22Rv1 (cell line): ENCODE measurements at regions not wholly inside any gene's neighbourhood (a gene's known extent, or its start where the extent isn't known, plus 50 kb on each side); places are given as distances from the start of the nearest gene placed in this dataset.
"Not testable (repeated sequence)": the region's sequence is repeated elsewhere in the genome, so short reads cannot be mapped to it uniquely, and the experiment has no call there.

Experiments
- H3K27ac ChIP-seq: fragments of 450-650 bp; 2 replicates; pipeline ENCODE4 v1.5.1; 2017
- ZFX ChIP-seq: fragments of 450-650 bp; IDR thresholded peaks from 2 replicates; pipeline ENCODE4 v1.6.1; 2017; ENCODE audit warnings: antibody characterized with exemption, borderline replicate concordance
- TF ChIP-seq, protein P1 (sequence below): fragments of 450-650 bp; IDR thresholded peaks from 2 replicates; pipeline ENCODE4 v1.5.1; 2017; ENCODE audit warnings: mild to moderate bottlenecking

DNA sequence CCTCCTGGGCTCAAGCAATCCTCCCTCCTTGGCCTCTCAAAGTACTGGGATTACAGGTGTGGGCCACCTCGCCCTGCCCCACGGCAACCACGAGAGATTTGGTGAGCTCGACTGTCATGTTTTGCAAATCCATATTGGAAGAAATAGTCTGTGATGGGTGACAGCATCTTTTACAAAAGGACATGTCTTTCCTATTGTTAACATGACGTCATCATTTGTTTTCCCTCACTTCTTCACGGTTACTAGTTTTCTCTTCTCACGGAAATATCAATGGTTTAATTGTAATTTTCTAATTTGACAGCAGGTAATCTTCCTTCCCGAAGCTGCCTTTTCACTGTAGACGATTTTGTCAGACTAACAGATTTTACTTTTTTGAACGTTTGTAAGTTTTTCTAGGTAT lies 110.8 kb upstream of the GREM2 start:
- TF ChIP-seq, protein P1, sequence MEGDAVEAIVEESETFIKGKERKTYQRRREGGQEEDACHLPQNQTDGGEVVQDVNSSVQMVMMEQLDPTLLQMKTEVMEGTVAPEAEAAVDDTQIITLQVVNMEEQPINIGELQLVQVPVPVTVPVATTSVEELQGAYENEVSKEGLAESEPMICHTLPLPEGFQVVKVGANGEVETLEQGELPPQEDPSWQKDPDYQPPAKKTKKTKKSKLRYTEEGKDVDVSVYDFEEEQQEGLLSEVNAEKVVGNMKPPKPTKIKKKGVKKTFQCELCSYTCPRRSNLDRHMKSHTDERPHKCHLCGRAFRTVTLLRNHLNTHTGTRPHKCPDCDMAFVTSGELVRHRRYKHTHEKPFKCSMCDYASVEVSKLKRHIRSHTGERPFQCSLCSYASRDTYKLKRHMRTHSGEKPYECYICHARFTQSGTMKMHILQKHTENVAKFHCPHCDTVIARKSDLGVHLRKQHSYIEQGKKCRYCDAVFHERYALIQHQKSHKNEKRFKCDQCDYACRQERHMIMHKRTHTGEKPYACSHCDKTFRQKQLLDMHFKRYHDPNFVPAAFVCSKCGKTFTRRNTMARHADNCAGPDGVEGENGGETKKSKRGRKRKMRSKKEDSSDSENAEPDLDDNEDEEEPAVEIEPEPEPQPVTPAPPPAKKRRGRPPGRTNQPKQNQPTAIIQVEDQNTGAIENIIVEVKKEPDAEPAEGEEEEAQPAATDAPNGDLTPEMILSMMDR = no peak
- TF ChIP-seq ZFX = no peak
- no peak overlapping the region for H3K27ac ChIP-seq

DNA sequence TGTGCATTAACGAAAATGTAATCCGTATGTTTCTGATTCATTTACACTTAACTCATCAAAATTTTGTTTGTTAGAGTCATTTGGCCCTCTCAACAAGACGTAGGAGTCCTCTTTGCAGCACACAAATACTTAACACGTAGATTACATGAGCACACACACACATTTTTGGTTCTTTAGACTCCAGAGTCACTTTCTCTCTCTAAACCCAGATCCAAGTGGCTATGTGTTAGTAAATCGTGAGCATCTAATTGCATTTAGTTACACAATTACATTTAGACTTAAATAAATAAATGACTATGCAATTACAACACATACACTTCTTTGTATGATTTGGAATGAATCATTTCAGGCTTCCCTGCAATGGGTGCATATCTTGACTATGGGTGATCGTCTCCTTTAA lies 109.0 kb upstream of the GREM2 start:
- no peak overlapping the region for H3K27ac ChIP-seq
- TF ChIP-seq, protein P1 = no peak
- no peak for TF ChIP-seq ZFX

DNA sequence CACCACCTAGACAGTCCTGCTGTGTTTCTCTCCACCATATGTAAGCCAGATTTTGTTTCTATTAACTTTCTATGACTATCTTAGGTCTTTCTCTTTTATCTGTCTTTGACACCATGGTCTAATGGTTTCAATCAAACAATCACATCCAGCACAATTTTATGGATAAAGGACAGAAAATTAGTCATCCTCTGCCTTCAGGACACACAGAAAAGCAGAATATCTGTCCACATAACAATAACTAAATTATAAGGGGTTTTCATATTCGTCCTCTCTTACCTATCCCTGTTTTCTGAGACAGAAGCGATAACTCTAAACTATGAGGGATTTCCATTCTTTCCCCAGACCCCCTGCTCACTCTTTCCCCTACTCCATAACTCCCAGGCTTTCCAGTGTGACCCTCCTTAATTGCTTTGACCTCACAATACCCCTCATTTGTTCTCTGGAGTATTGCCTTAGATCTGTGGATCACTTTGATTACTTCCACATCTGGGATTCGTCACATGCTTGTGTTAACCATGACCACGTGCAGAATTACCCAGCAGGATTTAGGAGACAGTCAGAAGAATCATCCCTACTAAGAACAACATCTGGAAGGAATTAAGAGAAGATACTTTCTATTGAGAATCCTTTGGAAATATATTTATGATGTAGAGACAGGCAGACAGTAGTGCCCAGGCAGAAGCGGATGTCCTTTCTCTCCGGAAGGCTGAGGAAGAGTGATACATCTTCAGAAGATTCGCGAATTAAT lies 108.2 kb upstream of the GREM2 start:
- no peak overlapping the region for H3K27ac ChIP-seq
- TF ChIP-seq, protein P1 = no peak
- TF ChIP-seq ZFX = no peak

DNA sequence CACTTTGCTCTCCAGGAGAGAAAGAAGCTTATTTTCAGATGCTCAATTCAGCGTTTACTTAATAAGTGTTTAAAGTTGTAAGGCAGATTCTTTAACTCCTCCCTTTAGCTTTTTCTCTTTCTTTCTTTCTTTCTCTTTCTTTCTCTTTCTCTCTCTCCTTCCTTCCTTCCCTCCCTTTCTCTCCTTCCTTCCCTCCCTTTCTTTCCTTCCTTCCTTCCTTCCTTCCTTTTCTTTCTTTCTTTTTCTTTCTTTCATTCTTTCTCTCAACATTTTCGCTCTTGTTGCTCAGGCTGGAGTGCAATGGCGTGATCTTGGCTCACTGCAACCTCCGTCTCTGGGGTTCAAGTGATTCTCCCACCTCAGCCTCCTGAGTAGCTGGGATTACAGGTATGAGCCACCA lies 104.6 kb upstream of the GREM2 start:
- not testable (repeated sequence) for H3K27ac ChIP-seq

DNA sequence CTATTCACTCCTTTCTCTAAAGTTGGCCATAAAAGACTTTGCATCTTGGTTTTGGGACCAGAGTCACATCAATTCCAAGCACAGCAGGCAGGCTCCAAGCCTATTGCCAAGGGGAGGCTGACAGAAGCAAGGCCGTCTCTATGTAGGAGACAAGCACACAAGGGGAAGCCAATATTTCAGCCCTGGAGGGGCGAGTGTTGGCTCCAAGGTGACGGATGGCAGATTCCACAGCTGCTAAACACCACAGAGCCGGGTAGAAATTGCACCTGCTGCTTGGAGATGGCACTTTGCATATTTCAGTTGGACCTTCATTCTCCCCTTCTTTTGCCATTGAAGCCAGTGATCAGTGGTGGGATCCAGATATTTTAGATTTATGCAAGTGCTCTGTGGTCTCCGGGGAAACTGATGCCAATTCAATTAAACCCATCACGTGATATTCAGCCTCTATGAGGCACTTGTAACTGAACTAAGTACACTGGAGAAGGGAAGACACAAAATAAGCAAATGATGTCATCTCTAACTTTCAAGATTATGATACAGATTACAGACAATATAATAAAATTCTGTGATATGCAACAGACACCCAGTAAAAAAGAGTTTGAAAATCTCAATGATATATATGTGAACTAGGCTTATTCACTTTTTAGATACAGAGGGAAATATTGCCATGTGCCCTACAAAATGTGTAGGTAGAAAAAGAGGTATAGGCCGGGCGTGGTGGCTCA lies 102.8 kb upstream of the GREM2 start:
- H3K27ac ChIP-seq = no peak overlapping the region
- TF ChIP-seq ZFX = no peak
- TF ChIP-seq, protein P1 = no peak

DNA sequence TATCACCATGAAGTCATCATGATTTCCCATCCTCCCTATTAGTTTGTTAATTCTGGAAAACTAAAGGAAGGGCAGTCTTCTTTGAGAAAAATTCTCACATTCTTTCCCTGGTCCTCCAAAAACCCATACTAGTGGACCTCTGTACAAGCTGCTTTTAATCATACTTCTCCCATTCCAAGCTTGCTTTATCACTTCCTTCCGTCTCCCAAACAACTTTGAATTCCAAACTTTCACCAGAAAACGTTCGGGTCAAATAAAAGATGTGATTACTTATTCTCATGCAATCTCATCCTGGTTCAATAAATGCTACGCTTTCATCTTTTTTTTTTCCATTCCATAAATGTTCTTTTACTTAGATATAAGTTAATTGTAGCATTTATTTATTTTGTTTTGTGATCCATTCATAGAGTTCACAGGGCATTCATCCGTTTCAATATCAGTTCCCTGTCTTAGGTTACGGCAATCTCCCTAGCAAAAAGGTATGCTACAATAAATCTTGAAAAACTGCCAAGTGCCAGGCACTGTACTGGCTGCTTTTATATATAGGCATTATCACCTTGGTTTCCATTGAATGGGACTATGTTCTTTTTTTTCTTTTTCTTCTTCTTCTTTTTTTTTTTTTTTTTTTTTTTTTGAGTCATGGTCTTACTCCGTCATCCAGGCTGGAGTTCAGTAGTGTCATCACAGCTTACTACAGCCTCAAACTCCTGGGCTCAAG lies 100.2 kb upstream of the GREM2 start:
- TF ChIP-seq, protein P1 = no peak
- TF ChIP-seq ZFX = no peak
- H3K27ac ChIP-seq = no peak overlapping the region

DNA sequence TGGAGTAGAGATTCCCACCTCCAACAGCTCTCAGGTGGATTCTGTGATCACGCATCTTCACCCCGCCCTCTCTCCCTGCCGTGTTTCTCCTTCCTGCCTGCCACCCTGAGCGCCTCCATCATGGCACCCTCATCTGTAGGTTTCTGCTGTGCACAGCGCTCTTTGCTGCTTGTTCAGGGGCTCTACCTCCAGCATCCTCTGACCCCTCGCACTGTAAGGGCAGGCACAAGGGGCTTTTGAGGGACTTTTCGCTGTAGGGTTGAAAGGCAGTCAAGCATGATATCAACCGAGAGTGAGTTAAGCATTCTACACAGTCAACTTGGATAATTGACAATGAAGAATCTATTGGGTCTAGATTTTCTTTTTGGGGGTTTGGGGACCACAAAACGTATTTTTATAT lies 99.1 kb upstream of the GREM2 start:
- TF ChIP-seq, protein P1 = no peak
- no peak for TF ChIP-seq ZFX
- no peak overlapping the region for H3K27ac ChIP-seq
